ENCODE measurements at regions not wholly inside any gene's neighbourhood (a gene's known extent, or its start where the extent isn't known, plus 50 kb on each side); places are given as distances from the start of the nearest gene placed in this dataset.

GRCh38 chr2:150154308-150154797 lies 333.1 kb downstream of the RND3 start:
- WGBS, 5 donors: 32 to 47% (median 43%) methylated on average over 2 of the region's 2 CpGs

GRCh38 chr2:150153646-150154307 lies 333.7 kb downstream of the RND3 start:
- DNase-seq: no peak
- Histone ChIP-seq H3K9me3 (no peaks in the 10 kb centered on the region), H3K27me3 (no peaks in the 10 kb centered on the region), H3K36me3 (no peaks in the 10 kb centered on the region), H3K4me1 (peaks cover 0 to 14% (median 0%) of the 10 kb centered on the region in 4 donors), H3K4me3 (no peak overlapping the region), H3K27ac (peak overlapping the region in 3 of 5 donors; percentile 51 to 65 (median 64))
- TF ChIP-seq EP300 (IDR thresholded peaks at IDR 0.05): no peak
- no peak for TF ChIP-seq POLR2AphosphoS5 (IDR thresholded peaks at IDR 0.05)
- TF ChIP-seq CTCF (IDR thresholded peaks at IDR 0.05): no peak
- TF ChIP-seq POLR2A (IDR thresholded peaks at IDR 0.05): no peak
- WGBS, 5 donors: 44 to 76% (median 53%) methylated on average over 2 of the region's 2 CpGs
- intact Hi-C loops (cut with DNase I; ENCODE audit: low total_unique reads): no loop called here

More at GRCh38 chr2:150154308-150154797, 333.1 kb downstream of the RND3 start:
- Histone ChIP-seq H3K9me3 (no peaks in the 10 kb centered on the region), H3K27me3 (no peaks in the 10 kb centered on the region), H3K4me1 (peaks cover 0 to 14% (median 0%) of the 10 kb centered on the region in 4 donors), H3K27ac (peak overlapping the region in 4 of 5 donors; percentile 51 to 65 (median 60)), H3K36me3 (no peaks in the 10 kb centered on the region), H3K4me3 (no peak overlapping the region)
- TF ChIP-seq POLR2A (IDR thresholded peaks at IDR 0.05) (no peak), CTCF (IDR thresholded peaks at IDR 0.05) (no peak), EP300 (IDR thresholded peaks at IDR 0.05) (no peak)
- no peak for DNase-seq
- intact Hi-C loops (cut with DNase I; ENCODE audit: low total_unique reads): no loop called here

GRCh38 chr2:150152230-150152629 lies 335.2 kb downstream of the RND3 start:
- Histone ChIP-seq H3K4me1 (peaks cover 0 to 14% (median 0%) of the 10 kb centered on the region in 4 donors), H3K27ac (no peak overlapping the region), H3K36me3 (no peaks in the 10 kb centered on the region), H3K4me3 (no peak overlapping the region), H3K27me3 (no peaks in the 10 kb centered on the region), H3K9me3 (peaks cover 0 to 6% (median 3%) of the 10 kb centered on the region in 4 donors)
- intact Hi-C loops (cut with DNase I; ENCODE audit: low total_unique reads): no loop called here
- TF ChIP-seq POLR2AphosphoS5 (IDR thresholded peaks at IDR 0.05) (no peak), POLR2A (IDR thresholded peaks at IDR 0.05) (no peak), CTCF (IDR thresholded peaks at IDR 0.05) (no peak), EP300 (IDR thresholded peaks at IDR 0.05) (no peak)
- WGBS, 5 donors: 48 to 80% (median 72%) methylated on average over 2 of the region's 2 CpGs
- no peak for DNase-seq

- Histone ChIP-seq H3K27me3 (no peaks in the 10 kb centered on the region), H3K4me3 (no peak overlapping the region), H3K9me3 (peaks cover 0 to 25% (median 15%) of the 10 kb centered on the region in 4 donors), H3K36me3 (no peaks in the 10 kb centered on the region), H3K27ac (no peak overlapping the region), H3K4me1 (peaks cover 0 to 13% (median 0%) of the 10 kb centered on the region in 4 donors)
- TF ChIP-seq POLR2AphosphoS5 (IDR thresholded peaks at IDR 0.05) (no peak), EP300 (IDR thresholded peaks at IDR 0.05) (no peak), POLR2A (IDR thresholded peaks at IDR 0.05) (no peak), CTCF (IDR thresholded peaks at IDR 0.05) (no peak)
- intact Hi-C loops (cut with DNase I; ENCODE audit: low total_unique reads): no loop called here
- DNase-seq: no peak
- WGBS, 5 donors: 30 to 43% (median 31%) methylated on average over 2 of the region's 2 CpGs
These were observed 337.3 kb downstream of the RND3 start for GRCh38 chr2:150150144-150150543.

All from stomach (tissue), 8 donors.